ENCODE measurements at regions not wholly inside any gene's neighbourhood (a gene's known extent, or its start where the extent isn't known, plus 50 kb on each side); places are given as distances from the start of the nearest gene placed in this dataset.

DNA sequence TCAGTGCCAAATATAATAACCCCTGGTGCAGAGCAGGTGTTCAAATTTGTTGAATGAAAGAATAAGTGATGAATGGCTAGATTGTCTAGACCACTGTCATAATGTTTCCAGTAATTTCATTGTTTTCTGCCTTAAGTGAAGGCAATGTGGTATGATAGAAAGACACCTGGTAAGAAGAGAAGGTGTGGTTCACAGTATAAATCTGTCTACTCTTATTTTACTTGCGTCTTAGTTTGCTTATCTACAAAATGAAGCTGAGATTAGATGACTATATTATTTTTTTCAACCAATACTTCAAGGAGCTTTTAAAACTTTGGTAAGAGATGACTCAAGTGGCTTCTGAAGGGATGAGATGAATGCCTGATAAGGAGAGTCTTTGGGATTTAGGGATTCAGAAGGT is 788.4 kb downstream of the EPHA4 start:
- no peak overlapping the region for H3K4me2 ChIP-seq (ENCODE audit: insufficient read depth, insufficient read length, low read length)
- H3K14ac ChIP-seq (ENCODE audit: insufficient read depth, low read length), result no peak overlapping the region
- Mint-ChIP-seq H3K9me3 (peaks cover 3 to 8% of the 10 kb centered on the region in 2 experiments; a peak in 3 of 5 replicates), H3K4me3 (no peak overlapping the region), H3K4me1 (peaks cover 5 to 6% of the 10 kb centered on the region in 2 experiments), H3K27me3 (ENCODE audit: low read depth) (peaks cover 42% of the 10 kb centered on the region), H3K36me3 (ENCODE audit: insufficient read depth in 1 of 3, low read depth in 3 of 3) (0 out of 7 replicates have a peak, but pooled peaks cover 0 to 4% (median 3%) of the 10 kb centered on the region in 3 experiments), H3K27ac (no peak overlapping the region)
- H4K5ac ChIP-seq (ENCODE audit: insufficient read length, low read depth, low read length), result no peak overlapping the region
- no peak overlapping the region for H3K18ac ChIP-seq (ENCODE audit: insufficient read length, low read depth, low read length)
- TF ChIP-seq, protein P1, sequence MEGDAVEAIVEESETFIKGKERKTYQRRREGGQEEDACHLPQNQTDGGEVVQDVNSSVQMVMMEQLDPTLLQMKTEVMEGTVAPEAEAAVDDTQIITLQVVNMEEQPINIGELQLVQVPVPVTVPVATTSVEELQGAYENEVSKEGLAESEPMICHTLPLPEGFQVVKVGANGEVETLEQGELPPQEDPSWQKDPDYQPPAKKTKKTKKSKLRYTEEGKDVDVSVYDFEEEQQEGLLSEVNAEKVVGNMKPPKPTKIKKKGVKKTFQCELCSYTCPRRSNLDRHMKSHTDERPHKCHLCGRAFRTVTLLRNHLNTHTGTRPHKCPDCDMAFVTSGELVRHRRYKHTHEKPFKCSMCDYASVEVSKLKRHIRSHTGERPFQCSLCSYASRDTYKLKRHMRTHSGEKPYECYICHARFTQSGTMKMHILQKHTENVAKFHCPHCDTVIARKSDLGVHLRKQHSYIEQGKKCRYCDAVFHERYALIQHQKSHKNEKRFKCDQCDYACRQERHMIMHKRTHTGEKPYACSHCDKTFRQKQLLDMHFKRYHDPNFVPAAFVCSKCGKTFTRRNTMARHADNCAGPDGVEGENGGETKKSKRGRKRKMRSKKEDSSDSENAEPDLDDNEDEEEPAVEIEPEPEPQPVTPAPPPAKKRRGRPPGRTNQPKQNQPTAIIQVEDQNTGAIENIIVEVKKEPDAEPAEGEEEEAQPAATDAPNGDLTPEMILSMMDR (conservative IDR thresholded peaks at IDR 0.05), result no peak
- H3K9me3 ChIP-seq (ENCODE audit: control insufficient read depth, low read depth, low read length), result no peaks in the 10 kb centered on the region
- H3K4me1 ChIP-seq (ENCODE audit: insufficient read depth, low read length), result no peaks in the 10 kb centered on the region
- H3T11ph ChIP-seq (ENCODE audit: low read length), result no peak overlapping the region
- DNase-seq, result no peak
- no peaks in the 10 kb centered on the region for H4K20me1 ChIP-seq (ENCODE audit: control insufficient read depth, insufficient read depth, insufficient read length)
- no peak overlapping the region for H3K9ac ChIP-seq (ENCODE audit: extremely low read depth, insufficient read length, low read length)
- H2BK120ac ChIP-seq (ENCODE audit: low read depth, low read length, poor library complexity, severe bottlenecking), result no peak overlapping the region
- H2BK20ac ChIP-seq (ENCODE audit: low read depth, low read length, poor library complexity, severe bottlenecking), result no peak overlapping the region
- no peak overlapping the region for H3K23ac ChIP-seq (ENCODE audit: insufficient read length, low read depth, low read length)
- H3K23me2 ChIP-seq (ENCODE audit: insufficient read length, low read depth, low read length, poor library complexity, severe bottlenecking), result no peaks in the 10 kb centered on the region
- WGBS (ENCODE audit: extremely low coverage, insufficient read length, low lambda C conversion rate), result no CpG with 5 or more reads among the region's 1 CpG
- no peak overlapping the region for H2AK5ac ChIP-seq (ENCODE audit: insufficient read length, low read length)
- no peak overlapping the region for H2BK5ac ChIP-seq (ENCODE audit: insufficient read length, low read length)
- H3K27me3 ChIP-seq (ENCODE audit: insufficient read depth, low read length), result no peaks in the 10 kb centered on the region
- no peak overlapping the region for H3K56ac ChIP-seq (ENCODE audit: insufficient read length, low read depth, low read length)
- no peaks in the 10 kb centered on the region for H3K79me1 ChIP-seq (ENCODE audit: insufficient read depth, low read depth, low read length, poor library complexity, severe bottlenecking)
- no peak overlapping the region for H2BK15ac ChIP-seq (ENCODE audit: low read depth, low read length)
- no peak overlapping the region for H2BK12ac ChIP-seq (ENCODE audit: insufficient read length, low read depth, low read length)
- H3K27ac ChIP-seq (ENCODE audit: insufficient read length, low read depth, low read length), result no peak overlapping the region
- H4K91ac ChIP-seq (ENCODE audit: insufficient read length, low read depth, low read length), result no peak overlapping the region
- no peaks in the 10 kb centered on the region for H3K79me2 ChIP-seq (ENCODE audit: insufficient read depth, low read length)
- H2AFZ ChIP-seq (ENCODE audit: low read length), result no peak overlapping the region
- no peak overlapping the region for H3K4ac ChIP-seq (ENCODE audit: low read depth, low read length)
- H4K8ac ChIP-seq (replicated peaks; ENCODE audit: insufficient read length, low read depth, low read length), result no peak overlapping the region
